ENCODE measurements at regions not wholly inside any gene's neighbourhood (a gene's known extent, or its start where the extent isn't known, plus 50 kb on each side); places are given as distances from the start of the nearest gene placed in this dataset.

- no peak for TF ChIP-seq EZH2 (IDR thresholded peaks at IDR 0.05; ENCODE audit: insufficient read depth, low read length)
- no peak for TF ChIP-seq CTCF (IDR thresholded peaks at IDR 0.05; ENCODE audit: insufficient read depth, low read depth, low read length)
These were observed 164.2 kb downstream of the CCER1 start for GRCh38 chr12:90790747-90791146.
